Body of pancreas (tissue), 4 donors: ENCODE measurements at regions not wholly inside any gene's neighbourhood (a gene's known extent, or its start where the extent isn't known, plus 50 kb on each side); places are given as distances from the start of the nearest gene placed in this dataset.

Source experiments
- ATAC-seq: fragments of 150-250 bp; one replicate; pipeline ENCODE4 v1.9.1; 2016
- DNase-seq, 4 donors: peaks; one replicate each; pipeline ENCODE4 v3.0.0-alpha.2; 2019
- H3K27ac ChIP-seq, 4 donors: fragments of 200-600 bp; sonication (generic); 1 replicate in 3 of 4; 2 replicates in 1 of 4; pipeline versions ENCODE4 v1.5.1 to v1.6.1; 2016 to 2019; ENCODE audit warnings: mild to moderate bottlenecking in 1 of 4, mixed read lengths in 1 of 4, moderate library complexity in 1 of 4
- H3K27me3 ChIP-seq, 2 donors: fragments of 200-600 bp; sonication (generic); one replicate each; pipeline ENCODE4 v1.6.0; 2016; ENCODE audit warnings: mild to moderate bottlenecking in 1 of 2
- H3K36me3 ChIP-seq, 2 donors: fragments of 200-600 bp; sonication (generic); replicated peaks in 1 of 2; 2 replicates each; pipeline ENCODE4 v1.5.1; 2016; ENCODE audit warnings: low read depth in 2 of 2; ENCODE audit not compliant: insufficient read depth in 1 of 2
- H3K4me1 ChIP-seq: fragments of 200-600 bp; sonication (generic); one replicate; pipeline ENCODE4 v1.6.0; 2016
- H3K4me3 ChIP-seq, 2 donors: fragments of 200-600 bp; sonication (generic); 1 replicate in 1 of 2; 2 replicates in 1 of 2; pipeline ENCODE4 v1.5.1; 2016 to 2019
- H3K9me3 ChIP-seq, 3 donors: fragments of 200-600 bp; sonication (generic); 1 replicate in 2 of 3; 2 replicates in 1 of 3; pipeline ENCODE4 v1.5.1; 2016
- CTCF ChIP-seq, 7 experiments: fragments of 450-650 bp in 4 of 7; fragments of 200-600 bp in 3 of 7; sonication (generic) in 3 of 7; IDR thresholded peaks; one replicate each; pipeline ENCODE4 v1.5.1; 2016 to 2019; ENCODE audit warnings: antibody characterized with exemption in 7 of 7
- POLR2A ChIP-seq, 3 donors: fragments of 450-650 bp; IDR thresholded peaks; one replicate each; pipeline ENCODE4 v1.6.1; 2016; ENCODE audit warnings: antibody characterized with exemption in 3 of 3, mild to moderate bottlenecking in 2 of 3
- WGBS, 2 donors: methylation state at CpG; one replicate each; pipeline ENCODE4 v1.1.5; 2017; 5-methylcytosine and 5-hydroxymethylcytosine counted together
- intact Hi-C: fragments of 100-400 bp; cut with DNase I; formaldehyde crosslinking; loops from one replicate; pipeline ENCODE4 v1.15.1; 2023

GRCh38 chr5:6169660-6170059 is 208.7 kb downstream of the MED10 start:
- Histone ChIP-seq H3K4me1 (no peaks in the 10 kb centered on the region), H3K27ac (no peak overlapping the region), H3K9me3 (no peaks in the 10 kb centered on the region), H3K4me3 (no peak overlapping the region), H3K36me3 (no peaks in the 10 kb centered on the region), H3K27me3 (no peaks in the 10 kb centered on the region)
- TF ChIP-seq CTCF (IDR thresholded peaks at IDR 0.05) (no peak), POLR2A (IDR thresholded peaks at IDR 0.05) (no peak)
- WGBS, 2 donors = 23 to 28% methylated on average over 4 of the region's 4 CpGs
- no peak for ATAC-seq
- intact Hi-C loops = no loop called here
- DNase-seq = no peak

GRCh38 chr5:6166698-6167394 is 211.5 kb downstream of the MED10 start:
- Histone ChIP-seq H3K4me1 (no peaks in the 10 kb centered on the region), H3K9me3 (no peaks in the 10 kb centered on the region), H3K27me3 (no peaks in the 10 kb centered on the region), H3K4me3 (no peak overlapping the region), H3K36me3 (no peaks in the 10 kb centered on the region), H3K27ac (no peak overlapping the region)
- DNase-seq (no peak), ATAC-seq (no peak)
- 47 to 86% methylated on average over 2 of the region's 2 CpGs for WGBS, 2 donors
- TF ChIP-seq POLR2A (IDR thresholded peaks at IDR 0.05) (no peak), CTCF (IDR thresholded peaks at IDR 0.05) (no peak)
- intact Hi-C loops = no loop called here

- Histone ChIP-seq H3K36me3 (no peaks in the 10 kb centered on the region), H3K27ac (no peak overlapping the region), H3K27me3 (no peaks in the 10 kb centered on the region), H3K9me3 (no peaks in the 10 kb centered on the region), H3K4me3 (no peak overlapping the region), H3K4me1 (no peaks in the 10 kb centered on the region)
- DNase-seq (no peak), ATAC-seq (no peak)
- intact Hi-C loops = no loop called here
- WGBS, 2 donors = 71 to 77% methylated on average over 6 of the region's 6 CpGs
- TF ChIP-seq CTCF (IDR thresholded peaks at IDR 0.05) (no peak), POLR2A (IDR thresholded peaks at IDR 0.05) (no peak)
These were observed 214.4 kb downstream of the MED10 start for GRCh38 chr5:6163913-6164312.

GRCh38 chr5:6162175-6162574 is 216.2 kb downstream of the MED10 start:
- DNase-seq (no peak), ATAC-seq (no peak)
- intact Hi-C loops = no loop called here
- Histone ChIP-seq H3K4me3 (no peak overlapping the region), H3K4me1 (no peaks in the 10 kb centered on the region), H3K27me3 (no peaks in the 10 kb centered on the region), H3K9me3 (no peaks in the 10 kb centered on the region), H3K27ac (no peak overlapping the region), H3K36me3 (no peaks in the 10 kb centered on the region)
- no peak for TF ChIP-seq POLR2A (IDR thresholded peaks at IDR 0.05)
- no peak for TF ChIP-seq CTCF (IDR thresholded peaks at IDR 0.05)
- WGBS, 2 donors = 27% methylated on average over 1 of the region's 1 CpG

GRCh38 chr5:6161257-6161656 is 217.1 kb downstream of the MED10 start:
- 64 to 72% methylated on average over 8 of the region's 8 CpGs for WGBS, 2 donors
- H3K4me1 ChIP-seq = no peaks in the 10 kb centered on the region

More at GRCh38 chr5:6161257-6161656, 217.1 kb downstream of the MED10 start:
- intact Hi-C loops = no loop called here
- Histone ChIP-seq H3K27ac (no peak overlapping the region), H3K27me3 (no peaks in the 10 kb centered on the region), H3K9me3 (no peaks in the 10 kb centered on the region), H3K36me3 (no peaks in the 10 kb centered on the region), H3K4me3 (no peak overlapping the region)
- DNase-seq (no peak), ATAC-seq (no peak)
- TF ChIP-seq CTCF (IDR thresholded peaks at IDR 0.05) (no peak), POLR2A (IDR thresholded peaks at IDR 0.05) (no peak)
